ENCODE measurements at regions not wholly inside any gene's neighbourhood (a gene's known extent, or its start where the extent isn't known, plus 50 kb on each side); places are given as distances from the start of the nearest gene placed in this dataset.
"Not testable (repeated sequence)": the region's sequence is repeated elsewhere in the genome, so short reads cannot be mapped to it uniquely, and the experiment has no call there.

GRCh38 chr2:236783417-236784020 lies 213.9 kb downstream of the ACKR3 start:
- intact Hi-C loops (cut with micrococcal nuclease; ENCODE audit: unreplicated experiment), result no loop called here
- BruUV-seq (replicated peaks), result no TSS peak
- Histone ChIP-seq H4K20me1 (ENCODE audit: insufficient read depth) (no peaks in the 10 kb centered on the region), H3K36me3 (ENCODE audit: low read depth) (no peaks in the 10 kb centered on the region), H3K4me3 (no peak overlapping the region), H3K79me2 (ENCODE audit: low read depth) (no peaks in the 10 kb centered on the region), H3F3A (ENCODE audit: insufficient read depth, low read depth) (no peaks in the 10 kb centered on the region), H2AFZ (no peak overlapping the region), H3K27ac (peak overlapping the region; percentile 90), H3K4me2 (no peak overlapping the region), H3K9me2 (ENCODE audit: insufficient read depth) (no peaks in the 10 kb centered on the region), H3K9me3 (ENCODE audit: insufficient read depth, low read depth) (no peaks in the 10 kb centered on the region), H3K27me3 (ENCODE audit: insufficient read depth, low read depth) (peaks cover 11% of the 10 kb centered on the region; the same call in 1 of the 2 replicates), H3K4me1 (replicated peaks; ENCODE audit: insufficient read depth) (peaks cover 20% of the 10 kb centered on the region)
- TF ChIP-seq EZH2 (IDR thresholded peaks at IDR 0.05; ENCODE audit: low read depth) (no peak), CTCF (conservative IDR thresholded peaks at IDR 0.05) (no peak)
- ChIA-PET POLR2A (ENCODE audit: unreplicated experiment) (no interaction called here), CTCF (no interaction called here)
- DNase-seq, result peak in 1 of 2 experiments; percentile 22

- H3K4me3 ChIP-seq, result no peak overlapping the region
- H3K9me3 ChIP-seq (ENCODE audit: insufficient read depth, low read depth), result no peaks in the 10 kb centered on the region
- H3K27ac ChIP-seq, result no peak overlapping the region
- no peak overlapping the region for H2AFZ ChIP-seq
- ChIA-PET CTCF (no interaction called here), POLR2A (ENCODE audit: unreplicated experiment) (interaction anchor here (0.6 to 0.7 kb wide), 2 partner anchors 12 to 59 kb away, joined by 3 read pairs; no protein-coding TSS in a partner anchor)
- H3K36me3 ChIP-seq (ENCODE audit: low read depth), result no peaks in the 10 kb centered on the region
- peaks cover 20% of the 10 kb centered on the region for H3K4me1 ChIP-seq (replicated peaks; ENCODE audit: insufficient read depth)
- intact Hi-C loops (cut with micrococcal nuclease; ENCODE audit: unreplicated experiment), result no loop called here
- H3K27me3 ChIP-seq (ENCODE audit: insufficient read depth, low read depth), result peaks cover 20% of the 10 kb centered on the region
- no peaks in the 10 kb centered on the region for H4K20me1 ChIP-seq (ENCODE audit: insufficient read depth)
- H3K4me2 ChIP-seq, result no peak overlapping the region
- no peak for DNase-seq
- H3K9me2 ChIP-seq (ENCODE audit: insufficient read depth), result no peaks in the 10 kb centered on the region
- no peak for TF ChIP-seq CTCF (conservative IDR thresholded peaks at IDR 0.05)
- no peak for TF ChIP-seq EZH2 (IDR thresholded peaks at IDR 0.05; ENCODE audit: low read depth)
- BruUV-seq (replicated peaks), result no TSS peak
- no peaks in the 10 kb centered on the region for H3F3A ChIP-seq (ENCODE audit: insufficient read depth, low read depth)
- H3K79me2 ChIP-seq (ENCODE audit: low read depth), result no peaks in the 10 kb centered on the region
Measured at GRCh38 chr2:236785611-236786057, 216.0 kb downstream of the ACKR3 start.

- CTCF ChIA-PET, result no interaction called here
- H3K27ac ChIP-seq, result no peak overlapping the region
Measured at GRCh38 chr2:236786751-236787150, 217.1 kb downstream of the ACKR3 start.

GRCh38 chr2:236787376-236787775 lies 217.8 kb downstream of the ACKR3 start:
- peaks cover 26% of the 10 kb centered on the region for H3K27me3 ChIP-seq (ENCODE audit: insufficient read depth, low read depth)
- H3K79me2 ChIP-seq (ENCODE audit: low read depth); H3K9me3 ChIP-seq (ENCODE audit: insufficient read depth, low read depth); CTCF ChIA-PET; DNase-seq; BruUV-seq (replicated peaks); H4K20me1 ChIP-seq (ENCODE audit: insufficient read depth); H3K36me3 ChIP-seq (ENCODE audit: low read depth); H3F3A ChIP-seq (ENCODE audit: insufficient read depth, low read depth); H2AFZ ChIP-seq; POLR2A ChIA-PET (ENCODE audit: unreplicated experiment); H3K4me2 ChIP-seq; intact Hi-C loops (cut with micrococcal nuclease; ENCODE audit: unreplicated experiment); H3K9me2 ChIP-seq (ENCODE audit: insufficient read depth); H3K27ac ChIP-seq; H3K4me3 ChIP-seq: not testable (repeated sequence)
- H3K4me1 ChIP-seq (replicated peaks; ENCODE audit: insufficient read depth), result peaks cover 13% of the 10 kb centered on the region

More at GRCh38 chr2:236786751-236787150, 217.1 kb downstream of the ACKR3 start:
- no peak for DNase-seq
- Histone ChIP-seq H3K9me3 (ENCODE audit: insufficient read depth, low read depth) (no peaks in the 10 kb centered on the region), H3K36me3 (ENCODE audit: low read depth) (no peaks in the 10 kb centered on the region), H3K27me3 (ENCODE audit: insufficient read depth, low read depth) (peaks cover 31% of the 10 kb centered on the region), H4K20me1 (ENCODE audit: insufficient read depth) (no peaks in the 10 kb centered on the region), H3K4me2 (no peak overlapping the region), H3K4me1 (replicated peaks; ENCODE audit: insufficient read depth) (peaks cover 19% of the 10 kb centered on the region), H2AFZ (no peak overlapping the region), H3F3A (ENCODE audit: insufficient read depth, low read depth) (no peaks in the 10 kb centered on the region), H3K79me2 (ENCODE audit: low read depth) (no peaks in the 10 kb centered on the region), H3K9me2 (ENCODE audit: insufficient read depth) (no peaks in the 10 kb centered on the region), H3K4me3 (no peak overlapping the region)
- intact Hi-C loops (cut with micrococcal nuclease; ENCODE audit: unreplicated experiment), result no loop called here
- POLR2A ChIA-PET (ENCODE audit: unreplicated experiment), result no interaction called here
- no TSS peak for BruUV-seq (replicated peaks)
- TF ChIP-seq CTCF (conservative IDR thresholded peaks at IDR 0.05) (no peak), EZH2 (IDR thresholded peaks at IDR 0.05; ENCODE audit: low read depth) (no peak)
